ENCODE measurements at regions not wholly inside any gene's neighbourhood (a gene's known extent, or its start where the extent isn't known, plus 50 kb on each side); places are given as distances from the start of the nearest gene placed in this dataset.

GRCh38 chr17:77724876-77725615, 233.5 kb upstream of the TNRC6C start:
- Histone ChIP-seq H4K20me1 (replicated peaks in 1 of 2; ENCODE audit: control insufficient read depth in 1 of 2, insufficient read depth in 2 of 2, low read length in 2 of 2) (no peaks in the 10 kb centered on the region), H3K23me2 (ENCODE audit: low read depth, low read length) (no peaks in the 10 kb centered on the region), H3K9me3 (ENCODE audit: insufficient read depth in 2 of 2, low read depth in 1 of 2, low read length in 1 of 2) (no peaks in the 10 kb centered on the region), H3K4ac (replicated peaks; ENCODE audit: insufficient read length, low read depth, low read length) (no peak overlapping the region), H3K79me1 (ENCODE audit: low read depth, low read length) (no peaks in the 10 kb centered on the region), H2AFZ (ENCODE audit: low read length) (no peak overlapping the region), H2BK20ac (ENCODE audit: low read length) (no peak overlapping the region; the same call in 1 of the 2 replicates), H4K91ac (replicated peaks; ENCODE audit: insufficient read length, low read length) (no peak overlapping the region), H3K4me1 (replicated peaks in 1 of 4; ENCODE audit: control insufficient read depth in 3 of 4, insufficient read depth in 4 of 4, low read length in 3 of 4) (peaks cover 0 to 6% (median 2%) of the 10 kb centered on the region in 4 experiments; a peak in 6 of 7 replicates), H3K9ac (replicated peaks in 1 of 4; ENCODE audit: extremely low read depth in 1 of 4, low read depth in 3 of 4, low read length in 3 of 4) (no peak overlapping the region), H2BK5ac (ENCODE audit: low read depth, low read length) (no peak overlapping the region), H3K56ac (replicated peaks; ENCODE audit: insufficient read length, low read depth, low read length) (no peak overlapping the region), H3K79me2 (ENCODE audit: control insufficient read depth in 1 of 2, insufficient read depth in 2 of 2, low read length in 2 of 2) (no peaks in the 10 kb centered on the region), H3K14ac (ENCODE audit: insufficient read length) (no peak overlapping the region), H3K4me2 (ENCODE audit: insufficient read depth in 1 of 2, low read depth in 2 of 2, low read length in 2 of 2) (no peak overlapping the region), H2BK15ac (ENCODE audit: low read length) (no peak overlapping the region), H2BK120ac (replicated peaks; ENCODE audit: low read depth, low read length) (no peak overlapping the region), H3K18ac (ENCODE audit: extremely low read depth, low read length) (no peak overlapping the region), H3K4me3 (ENCODE audit: extremely low read depth in 1 of 4, insufficient read depth in 2 of 4, low read depth in 3 of 4, low read length in 4 of 4) (no peak overlapping the region), H3K36me3 (ENCODE audit: control insufficient read depth in 2 of 4, insufficient read depth in 4 of 4, low read length in 3 of 4) (no peaks in the 10 kb centered on the region), H3K27ac (ENCODE audit: low read depth, low read length) (no peak overlapping the region), H4K5ac (ENCODE audit: insufficient read length, low read depth, low read length) (no peak overlapping the region), H4K8ac (ENCODE audit: extremely low read depth, insufficient read depth, low read length) (no peak overlapping the region), H3K23ac (ENCODE audit: insufficient read length) (no peak overlapping the region), H2AK5ac (ENCODE audit: low read depth, low read length) (no peak overlapping the region), H2BK12ac (ENCODE audit: low read depth, low read length) (no peak overlapping the region), H3K27me3 (replicated peaks in 1 of 4; ENCODE audit: control insufficient read depth in 3 of 4, extremely low read depth in 1 of 4, insufficient read depth in 3 of 4, low read length in 3 of 4) (peaks cover 0 to 2% (median 0%) of the 10 kb centered on the region in 4 experiments; a peak in 2 of 7 replicates)
- WGBS, 2 experiments (ENCODE audit: extremely low coverage in 1 of 2, insufficient coverage in 1 of 2, insufficient read length in 1 of 2, insufficient replicate concordance in 2 of 2, low coverage in 1 of 2, low lambda C conversion rate in 2 of 2, missing lambda C conversion rate in 1 of 2), result 86% methylated on average over 27 of the region's 28 CpGs; no CpG with 5 or more reads in 1 of the 2 experiments
- CTCF ChIA-PET (ENCODE audit: partially characterized antibody), result interaction anchor here (0.6 to 4.1 kb wide), 4 partner anchors 16 to 317 kb away, joined by 3 to 16 read pairs (median 4); no protein-coding TSS in a partner anchor
- POLR2A ChIA-PET (ENCODE audit: partially characterized antibody), result interaction anchor here (0.9 to 1.2 kb wide), 2 partner anchors 10 to 233 kb away, joined by 3 read pairs; partner anchors contain the start of gene TNRC6C
- DNase-seq (ENCODE audit: low read depth in 1 of 2, low spot score in 2 of 2) (peak in 1 of 2 experiments; percentile 32), FAIRE-seq (no peak)
- no peak for TF ChIP-seq KDM1A (IDR thresholded peaks at IDR 0.05; ENCODE audit: borderline replicate concordance, low read length)
- TF ChIP-seq JUN (IDR thresholded peaks at IDR 0.05; ENCODE audit: low read depth, low read length), result no peak
- no peak for TF ChIP-seq GABPA (IDR thresholded peaks at IDR 0.05; ENCODE audit: borderline replicate concordance, insufficient read depth, low read length)
- TF ChIP-seq RFX5 (IDR thresholded peaks at IDR 0.05; ENCODE audit: borderline replicate concordance, low read depth, low read length), result no peak
- no peak for TF ChIP-seq KDM4A (IDR thresholded peaks at IDR 0.05; ENCODE audit: low read depth, low read length, severe bottlenecking)
